GM23338 (cell line): ENCODE measurements at regions not wholly inside any gene's neighbourhood (a gene's known extent, or its start where the extent isn't known, plus 50 kb on each side); places are given as distances from the start of the nearest gene placed in this dataset.

Experiments
- ATAC-seq: fragments of 200-7000 bp; cut with Tn5 transposase; 3 replicates; pipeline ENCODE4 v1.9.1; 2020
- DNase-seq: peaks from one replicate; pipeline ENCODE4 v3.0.0-alpha.2; 2015; ENCODE audit warnings: low spot score
- H2AFZ ChIP-seq: fragments of 200-600 bp; sonication (generic); 2 replicates; pipeline ENCODE4 v1.8.0; 2016; ENCODE audit warnings: antibody characterized with exemption, mild to moderate bottlenecking, moderate library complexity
- H3F3A ChIP-seq: fragments of 200-600 bp; sonication (generic); replicated peaks from 2 replicates; pipeline ENCODE4 v1.8.0; 2017; ENCODE audit warnings: antibody characterized with exemption, mixed run types, low read depth
- H3K27ac ChIP-seq: fragments of 200-600 bp; sonication (generic); 2 replicates; pipeline ENCODE4 v1.6.1; 2016; ENCODE audit warnings: low read depth
- H3K27me3 ChIP-seq: fragments of 200-600 bp; sonication (generic); 2 replicates; pipeline ENCODE4 v1.8.0; 2016; ENCODE audit warnings: mild to moderate bottlenecking, mixed run types, moderate library complexity; ENCODE audit not compliant: insufficient read depth
- H3K36me3 ChIP-seq: fragments of 200-600 bp; sonication (generic); 2 replicates; pipeline ENCODE4 v1.8.0; 2016; ENCODE audit warnings: mild to moderate bottlenecking; ENCODE audit not compliant: insufficient read depth
- H3K4me1 ChIP-seq: fragments of 200-600 bp; sonication (generic); 2 replicates; pipeline ENCODE4 v1.8.0; 2016; ENCODE audit warnings: mild to moderate bottlenecking, moderate library complexity; ENCODE audit not compliant: insufficient read depth
- H3K4me2 ChIP-seq: fragments of 200-600 bp; sonication (generic); 2 replicates; pipeline ENCODE4 v1.7.1; 2017; ENCODE audit warnings: mixed run types
- H3K4me3 ChIP-seq: fragments of 200-600 bp; sonication (generic); 2 replicates; pipeline ENCODE4 v1.6.1; 2016; ENCODE audit warnings: mixed run types
- H3K79me2 ChIP-seq: fragments of 200-600 bp; sonication (generic); replicated peaks from 2 replicates; pipeline ENCODE4 v1.8.0; 2017; ENCODE audit warnings: mild to moderate bottlenecking; ENCODE audit not compliant: insufficient read depth
- H3K9me2 ChIP-seq: fragments of 200-600 bp; sonication (generic); 2 replicates; pipeline ENCODE4 v1.8.0; 2017; ENCODE audit not compliant: insufficient read depth
- H4K20me1 ChIP-seq: fragments of 200-600 bp; sonication (generic); replicated peaks from 2 replicates; pipeline ENCODE4 v1.8.0; 2017; ENCODE audit warnings: mild to moderate bottlenecking; ENCODE audit not compliant: insufficient read depth
- H3K27ac Mint-ChIP-seq: 2 replicates; pipeline ENCODE4 v1.8.0; 2020; ENCODE audit warnings: inconsistent platforms, mild to moderate bottlenecking, moderate library complexity, mixed read lengths
- H3K27me3 Mint-ChIP-seq: 3 replicates; pipeline ENCODE4 v1.8.0; 2022; ENCODE audit warnings: low read depth, mild to moderate bottlenecking, moderate library complexity, mixed read lengths, inconsistent platforms; ENCODE audit not compliant: insufficient read depth, poor library complexity
- H3K36me3 Mint-ChIP-seq: 3 replicates; pipeline ENCODE4 v1.8.0; 2021; ENCODE audit warnings: low read depth, mild to moderate bottlenecking, inconsistent platforms, moderate library complexity, mixed read lengths
- H3K4me1 Mint-ChIP-seq: 3 replicates; pipeline ENCODE4 v1.8.0; 2020; ENCODE audit warnings: mild to moderate bottlenecking, inconsistent platforms, mixed read lengths
- H3K4me3 Mint-ChIP-seq: 3 replicates; pipeline ENCODE4 v1.8.0; 2021; ENCODE audit warnings: moderate library complexity, mild to moderate bottlenecking, inconsistent platforms, mixed read lengths
- H3K9me3 Mint-ChIP-seq: 3 replicates; pipeline ENCODE4 v1.8.0; 2020; ENCODE audit warnings: moderate library complexity, mild to moderate bottlenecking, inconsistent platforms, mixed read lengths
- CREB1 ChIP-seq: fragments of 250-450 bp; sonication (Bioruptor Pico); IDR thresholded peaks from 2 replicates; pipeline ENCODE4 v1.5.0; 2020; ENCODE audit warnings: low read depth, mild to moderate bottlenecking, moderate library complexity
- CTCF ChIP-seq, 2 experiments: fragments of 200-600 bp in 1 of 2; sonication (generic) in 1 of 2; conservative IDR thresholded peaks; 2 replicates each; pipeline versions ENCODE4 v1.5.1 to v1.6.1; 2016 to 2017; ENCODE audit warnings: antibody characterized with exemption in 2 of 2, low read depth in 2 of 2, mild to moderate bottlenecking in 2 of 2, moderate library complexity in 1 of 2
- ETS1 ChIP-seq: IDR thresholded peaks from 2 replicates; pipeline ENCODE4 v1.6.1; 2016; ENCODE audit warnings: antibody characterized with exemption
- EZH2 ChIP-seq: fragments of 200-600 bp; sonication (generic); IDR thresholded peaks from one replicate; pipeline ENCODE4 v1.8.0; 2017; ENCODE audit warnings: antibody characterized with exemption, mild to moderate bottlenecking, low read depth; ENCODE audit not compliant: unreplicated experiment
- EZH2phosphoT487 ChIP-seq: fragments of 200-600 bp; sonication (generic); IDR thresholded peaks from one replicate; pipeline ENCODE4 v1.8.1; 2018; ENCODE audit warnings: antibody characterized with exemption; ENCODE audit not compliant: unreplicated experiment
- JUNB ChIP-seq: IDR thresholded peaks from one replicate; pipeline ENCODE4 v1.6.1; 2016; ENCODE audit warnings: antibody characterized with exemption; ENCODE audit not compliant: unreplicated experiment
- NANOG ChIP-seq: IDR thresholded peaks from 2 replicates; pipeline ENCODE4 v1.6.1; 2016; ENCODE audit warnings: antibody characterized with exemption, borderline replicate concordance
- POLR2AphosphoS5 ChIP-seq: IDR thresholded peaks from 2 replicates; pipeline ENCODE4 v1.6.1; 2016; ENCODE audit warnings: antibody characterized with exemption, low read depth
- REST ChIP-seq: IDR thresholded peaks from one replicate; pipeline ENCODE4 v1.6.1; 2018; ENCODE audit warnings: antibody characterized with exemption; ENCODE audit not compliant: unreplicated experiment
- STAT1 ChIP-seq: IDR thresholded peaks from one replicate; pipeline ENCODE4 v1.6.1; 2016; ENCODE audit warnings: antibody characterized with exemption; ENCODE audit not compliant: unreplicated experiment
- ZNF114 ChIP-seq: fragments of 250-450 bp; sonication (Bioruptor Pico); IDR thresholded peaks from 2 replicates; pipeline ENCODE4 v1.5.0; 2020; ENCODE audit warnings: mild to moderate bottlenecking, moderate library complexity
- ZNF331 ChIP-seq: fragments of 250-450 bp; sonication (Bioruptor Pico); IDR thresholded peaks from 2 replicates; pipeline ENCODE4 v1.5.0; 2020; ENCODE audit warnings: low read depth, mild to moderate bottlenecking, moderate library complexity
- ZNF462 ChIP-seq: fragments of 250-450 bp; sonication (Bioruptor Pico); IDR thresholded peaks from 2 replicates; pipeline ENCODE4 v1.5.0; 2020; ENCODE audit warnings: mild to moderate bottlenecking, moderate library complexity

GRCh38 chr5:103364074-103364473 lies 105.5 kb downstream of the MACIR start:
- Histone ChIP-seq H3K27me3 (no peaks in the 10 kb centered on the region), H3K27ac (no peak overlapping the region), H2AFZ (no peak overlapping the region), H3K4me2 (no peak overlapping the region), H3K4me1 (no peaks in the 10 kb centered on the region), H4K20me1 (no peaks in the 10 kb centered on the region), H3K9me2 (no peaks in the 10 kb centered on the region; the same call in 1 of the 2 replicates), H3K4me3 (no peak overlapping the region), H3K79me2 (no peaks in the 10 kb centered on the region), H3K36me3 (no peaks in the 10 kb centered on the region), H3F3A (no peaks in the 10 kb centered on the region)
- H3K4me3 Mint-ChIP-seq: no peak overlapping the region
- H3K36me3 Mint-ChIP-seq: no peaks in the 10 kb centered on the region
- TF ChIP-seq NANOG: no peak
- no peak for TF ChIP-seq ZNF462 (CRISPR knock-in tag)
- no peak for TF ChIP-seq ETS1
- TF ChIP-seq CREB1 (CRISPR knock-in tag): no peak
- no peak for TF ChIP-seq CTCF (conservative IDR thresholded peaks at IDR 0.05; ENCODE audit: low read depth in 2 of 2)
- TF ChIP-seq POLR2AphosphoS5: no peak
- no peak for TF ChIP-seq EZH2phosphoT487
- no peak for TF ChIP-seq EZH2
- no peak for TF ChIP-seq JUNB
- no peak for TF ChIP-seq STAT1
- TF ChIP-seq ZNF331: no peak
- no peak for TF ChIP-seq ZNF114 (CRISPR knock-in tag)
- no peak for TF ChIP-seq REST
- DNase-seq (no peak), ATAC-seq (no peak)
- peaks cover 2% of the 10 kb centered on the region; the same call in 2 of the 3 replicates for H3K4me1 Mint-ChIP-seq
- H3K9me3 Mint-ChIP-seq: no peaks in the 10 kb centered on the region
- H3K27me3 Mint-ChIP-seq: peaks cover 5% of the 10 kb centered on the region
- H3K27ac Mint-ChIP-seq: no peak overlapping the region
